HEK293 (cell line): ENCODE measurements at regions not wholly inside any gene's neighbourhood (a gene's known extent, or its start where the extent isn't known, plus 50 kb on each side); places are given as distances from the start of the nearest gene placed in this dataset.

Experiments
- CTCF ChIA-PET: fragments of 350-600 bp; formaldehyde crosslinking; extraction: SDS; loops from one replicate; lab custom pipeline; 2021; ENCODE audit warnings: antibody characterized with exemption; lab: Yijun Ruan, JAX
- POLR2A ChIA-PET: fragments of 300-600 bp; formaldehyde crosslinking; extraction: SDS; loops from one replicate; lab custom pipeline; 2020; ENCODE audit warnings: antibody characterized with exemption, inconsistent platforms; lab: Yijun Ruan, JAX
- H3K27ac ChIP-seq: fragments of 200-500 bp; sonication (Bioruptor generic); 2 replicates; pipeline ENCODE4 v1.5.1; 2014; ENCODE audit warnings: low read depth, low read length, control low read depth, inconsistent platforms; ENCODE audit errors: extremely low read depth
- H3K36me3 ChIP-seq, 2 experiments: fragments of 200-500 bp in 1 of 2; sonication (Bioruptor generic) in 1 of 2; 1 replicate in 1 of 2; 2 replicates in 1 of 2; pipeline ENCODE4 v1.5.1; 2014 to 2017; ENCODE audit warnings: inconsistent platforms in 2 of 2, low read length in 2 of 2; ENCODE audit not compliant: control insufficient read depth in 2 of 2, insufficient read depth in 1 of 2
- H3K4me1 ChIP-seq: fragments of 200-500 bp; sonication (Bioruptor generic); 2 replicates; pipeline ENCODE4 v1.5.1; 2014; ENCODE audit warnings: mild to moderate bottlenecking, low read length, inconsistent platforms; ENCODE audit not compliant: control insufficient read depth, insufficient read depth
- H3K4me3 ChIP-seq: 2 replicates; pipeline ENCODE4 v1.5.1; 2011; ENCODE audit warnings: low read depth, mild to moderate bottlenecking, control low read depth, low read length, moderate library complexity
- H3K9me3 ChIP-seq: fragments of 200-500 bp; sonication (Bioruptor generic); 2 replicates; pipeline ENCODE4 v1.5.1; 2014; ENCODE audit warnings: low read depth, low read length, inconsistent platforms; ENCODE audit not compliant: control insufficient read depth, insufficient read depth
- BCL11B ChIP-seq: fragments of 450-650 bp; formaldehyde crosslinking; IDR thresholded peaks from 2 replicates; pipeline ENCODE4 v1.5.1; 2016; ENCODE audit warnings: low read depth, missing biosample characterization, missing genetic modification characterization
- KLF10 ChIP-seq: fragments of 450-650 bp; IDR thresholded peaks from 2 replicates; pipeline ENCODE4 v1.5.1; 2018; ENCODE audit warnings: missing biosample characterization, mild to moderate bottlenecking, missing genetic modification characterization
- SETDB1 ChIP-seq: IDR thresholded peaks from one replicate; pipeline ENCODE4 v1.6.1; 2017; ENCODE audit warnings: mild to moderate bottlenecking, low read length, moderate library complexity, mixed read lengths; ENCODE audit not compliant: insufficient read length
- ZBTB17 ChIP-seq: fragments of 450-650 bp; formaldehyde crosslinking; IDR thresholded peaks from 2 replicates; pipeline ENCODE4 v1.5.1; 2016; ENCODE audit warnings: missing biosample characterization, missing genetic modification characterization
- ZNF202 ChIP-seq: fragments of 450-650 bp; formaldehyde crosslinking; IDR thresholded peaks from 2 replicates; pipeline ENCODE4 v1.5.1; 2016; ENCODE audit warnings: missing biosample characterization, missing genetic modification characterization, borderline replicate concordance
- ZNF23 ChIP-seq: fragments of 450-650 bp; formaldehyde crosslinking; IDR thresholded peaks from 2 replicates; pipeline ENCODE4 v1.5.1; 2016; ENCODE audit warnings: missing biosample characterization, missing genetic modification characterization, borderline replicate concordance
- ZNF433 ChIP-seq: fragments of 450-650 bp; formaldehyde crosslinking; IDR thresholded peaks from 2 replicates; pipeline ENCODE4 v1.5.1; 2016; ENCODE audit warnings: missing biosample characterization, missing genetic modification characterization, low read depth
- ZNF501 ChIP-seq: fragments of 450-650 bp; formaldehyde crosslinking; IDR thresholded peaks from 2 replicates; pipeline ENCODE4 v1.5.1; 2016; ENCODE audit warnings: missing biosample characterization, missing genetic modification characterization
- ZNF544 ChIP-seq: fragments of 450-650 bp; formaldehyde crosslinking; IDR thresholded peaks from 2 replicates; pipeline ENCODE4 v1.5.0; 2017; ENCODE audit warnings: missing biosample characterization, missing genetic modification characterization
- ZNF596 ChIP-seq: fragments of 450-650 bp; IDR thresholded peaks from 2 replicates; pipeline ENCODE4 v1.5.0; 2018; ENCODE audit warnings: missing biosample characterization, mild to moderate bottlenecking, missing genetic modification characterization, moderate library complexity
- ZNF76 ChIP-seq: fragments of 450-650 bp; formaldehyde crosslinking; IDR thresholded peaks from 2 replicates; pipeline ENCODE4; 2016; ENCODE audit warnings: low read depth, missing biosample characterization, missing genetic modification characterization, borderline replicate concordance
- ZSCAN30 ChIP-seq: fragments of 450-650 bp; IDR thresholded peaks from 2 replicates; pipeline ENCODE4 v1.5.1; 2018; ENCODE audit warnings: missing biosample characterization, mild to moderate bottlenecking, missing genetic modification characterization, moderate library complexity
- TF ChIP-seq, protein P1 (sequence below): fragments of 450-650 bp; formaldehyde crosslinking; IDR thresholded peaks from 2 replicates; pipeline ENCODE4 v1.5.1; 2016; ENCODE audit warnings: missing biosample characterization, missing genetic modification characterization
- TF ChIP-seq, protein P2 (sequence below): fragments of 450-650 bp; formaldehyde crosslinking; IDR thresholded peaks from 2 replicates; pipeline ENCODE4 v1.5.1; 2016; ENCODE audit warnings: missing biosample characterization, missing genetic modification characterization
- TF ChIP-seq, protein P3 (sequence below): fragments of 450-650 bp; formaldehyde crosslinking; conservative IDR thresholded peaks from 2 replicates; pipeline ENCODE4 v1.5.1; 2016; ENCODE audit warnings: low read depth, missing biosample characterization, missing genetic modification characterization
- TF ChIP-seq, protein P4 (sequence below): fragments of 450-650 bp; formaldehyde crosslinking; IDR thresholded peaks from 2 replicates; pipeline ENCODE4 v1.5.1; 2016; ENCODE audit warnings: missing biosample characterization, missing genetic modification characterization
- TF ChIP-seq, protein P5 (sequence below): fragments of 450-650 bp; formaldehyde crosslinking; IDR thresholded peaks from 2 replicates; pipeline ENCODE4 v1.5.1; 2016; ENCODE audit warnings: missing biosample characterization, missing genetic modification characterization
- TF ChIP-seq, protein P6 (sequence below): fragments of 450-650 bp; formaldehyde crosslinking; IDR thresholded peaks from 2 replicates; pipeline ENCODE4 v1.5.1; 2017; ENCODE audit warnings: missing biosample characterization, missing genetic modification characterization

DNA sequence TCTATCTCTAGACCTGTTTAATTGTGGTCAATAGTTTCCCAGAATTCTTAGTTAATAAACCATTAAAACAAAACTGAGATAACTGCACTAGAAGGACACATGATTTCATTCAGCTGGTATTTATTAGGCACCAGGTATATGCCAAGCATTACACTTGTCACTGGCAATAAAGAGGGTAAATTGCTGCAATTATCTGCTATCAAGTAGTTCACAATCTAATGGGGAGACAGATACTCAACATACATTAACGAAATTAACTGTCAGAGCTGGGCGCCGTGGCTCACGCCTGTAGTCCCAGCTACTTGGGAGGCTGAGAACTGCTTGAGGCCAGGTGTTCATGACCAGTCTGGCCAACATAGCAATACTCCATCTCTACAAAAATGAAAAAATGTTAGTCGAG lies 71.7 kb upstream of the WIPF1 start:
- Histone ChIP-seq H3K27ac (no peak overlapping the region), H3K4me1 (0 out of 2 replicates have a peak, but pooled peaks cover 3% of the 10 kb centered on the region), H3K9me3 (no peaks in the 10 kb centered on the region), H3K36me3 (peaks cover 0 to 7% of the 10 kb centered on the region in 2 experiments; a peak in 1 of 3 replicates), H3K4me3 (no peak overlapping the region)
- TF ChIP-seq ZNF433 (tag by site-specific recombination) (no peak), ZNF23 (tag by site-specific recombination) (no peak), ZNF76 (tag by site-specific recombination) (no peak), KLF10 (no peak), ZSCAN30 (no peak), ZNF544 (tag by site-specific recombination) (no peak), SETDB1 (no peak), ZBTB17 (tag by site-specific recombination) (no peak), ZNF596 (tag by site-specific recombination) (no peak), BCL11B (tag by site-specific recombination) (no peak), ZNF202 (tag by site-specific recombination) (no peak), ZNF501 (tag by site-specific recombination) (no peak)
- TF ChIP-seq, protein P1, sequence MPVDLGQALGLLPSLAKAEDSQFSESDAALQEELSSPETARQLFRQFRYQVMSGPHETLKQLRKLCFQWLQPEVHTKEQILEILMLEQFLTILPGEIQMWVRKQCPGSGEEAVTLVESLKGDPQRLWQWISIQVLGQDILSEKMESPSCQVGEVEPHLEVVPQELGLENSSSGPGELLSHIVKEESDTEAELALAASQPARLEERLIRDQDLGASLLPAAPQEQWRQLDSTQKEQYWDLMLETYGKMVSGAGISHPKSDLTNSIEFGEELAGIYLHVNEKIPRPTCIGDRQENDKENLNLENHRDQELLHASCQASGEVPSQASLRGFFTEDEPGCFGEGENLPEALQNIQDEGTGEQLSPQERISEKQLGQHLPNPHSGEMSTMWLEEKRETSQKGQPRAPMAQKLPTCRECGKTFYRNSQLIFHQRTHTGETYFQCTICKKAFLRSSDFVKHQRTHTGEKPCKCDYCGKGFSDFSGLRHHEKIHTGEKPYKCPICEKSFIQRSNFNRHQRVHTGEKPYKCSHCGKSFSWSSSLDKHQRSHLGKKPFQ: no peak
- TF ChIP-seq, protein P2, sequence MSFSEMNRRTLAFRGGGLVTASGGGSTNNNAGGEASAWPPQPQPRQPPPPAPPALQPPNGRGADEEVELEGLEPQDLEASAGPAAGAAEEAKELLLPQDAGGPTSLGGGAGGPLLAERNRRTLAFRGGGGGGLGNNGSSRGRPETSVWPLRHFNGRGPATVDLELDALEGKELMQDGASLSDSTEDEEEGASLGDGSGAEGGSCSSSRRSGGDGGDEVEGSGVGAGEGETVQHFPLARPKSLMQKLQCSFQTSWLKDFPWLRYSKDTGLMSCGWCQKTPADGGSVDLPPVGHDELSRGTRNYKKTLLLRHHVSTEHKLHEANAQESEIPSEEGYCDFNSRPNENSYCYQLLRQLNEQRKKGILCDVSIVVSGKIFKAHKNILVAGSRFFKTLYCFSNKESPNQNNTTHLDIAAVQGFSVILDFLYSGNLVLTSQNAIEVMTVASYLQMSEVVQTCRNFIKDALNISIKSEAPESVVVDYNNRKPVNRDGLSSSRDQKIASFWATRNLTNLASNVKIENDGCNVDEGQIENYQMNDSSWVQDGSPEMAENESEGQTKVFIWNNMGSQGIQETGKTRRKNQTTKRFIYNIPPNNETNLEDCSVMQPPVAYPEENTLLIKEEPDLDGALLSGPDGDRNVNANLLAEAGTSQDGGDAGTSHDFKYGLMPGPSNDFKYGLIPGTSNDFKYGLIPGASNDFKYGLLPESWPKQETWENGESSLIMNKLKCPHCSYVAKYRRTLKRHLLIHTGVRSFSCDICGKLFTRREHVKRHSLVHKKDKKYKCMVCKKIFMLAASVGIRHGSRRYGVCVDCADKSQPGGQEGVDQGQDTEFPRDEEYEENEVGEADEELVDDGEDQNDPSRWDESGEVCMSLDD (tag by site-specific recombination): no peak
- TF ChIP-seq, protein P3, sequence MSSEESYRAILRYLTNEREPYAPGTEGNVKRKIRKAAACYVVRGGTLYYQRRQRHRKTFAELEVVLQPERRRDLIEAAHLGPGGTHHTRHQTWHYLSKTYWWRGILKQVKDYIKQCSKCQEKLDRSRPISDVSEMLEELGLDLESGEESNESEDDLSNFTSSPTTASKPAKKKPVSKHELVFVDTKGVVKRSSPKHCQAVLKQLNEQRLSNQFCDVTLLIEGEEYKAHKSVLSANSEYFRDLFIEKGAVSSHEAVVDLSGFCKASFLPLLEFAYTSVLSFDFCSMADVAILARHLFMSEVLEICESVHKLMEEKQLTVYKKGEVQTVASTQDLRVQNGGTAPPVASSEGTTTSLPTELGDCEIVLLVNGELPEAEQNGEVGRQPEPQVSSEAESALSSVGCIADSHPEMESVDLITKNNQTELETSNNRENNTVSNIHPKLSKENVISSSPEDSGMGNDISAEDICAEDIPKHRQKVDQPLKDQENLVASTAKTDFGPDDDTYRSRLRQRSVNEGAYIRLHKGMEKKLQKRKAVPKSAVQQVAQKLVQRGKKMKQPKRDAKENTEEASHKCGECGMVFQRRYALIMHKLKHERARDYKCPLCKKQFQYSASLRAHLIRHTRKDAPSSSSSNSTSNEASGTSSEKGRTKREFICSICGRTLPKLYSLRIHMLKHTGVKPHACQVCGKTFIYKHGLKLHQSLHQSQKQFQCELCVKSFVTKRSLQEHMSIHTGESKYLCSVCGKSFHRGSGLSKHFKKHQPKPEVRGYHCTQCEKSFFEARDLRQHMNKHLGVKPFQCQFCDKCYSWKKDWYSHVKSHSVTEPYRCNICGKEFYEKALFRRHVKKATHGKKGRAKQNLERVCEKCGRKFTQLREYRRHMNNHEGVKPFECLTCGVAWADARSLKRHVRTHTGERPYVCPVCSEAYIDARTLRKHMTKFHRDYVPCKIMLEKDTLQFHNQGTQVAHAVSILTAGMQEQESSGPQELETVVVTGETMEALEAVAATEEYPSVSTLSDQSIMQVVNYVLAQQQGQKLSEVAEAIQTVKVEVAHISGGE (tag by site-specific recombination): no peak
- TF ChIP-seq, protein P4, sequence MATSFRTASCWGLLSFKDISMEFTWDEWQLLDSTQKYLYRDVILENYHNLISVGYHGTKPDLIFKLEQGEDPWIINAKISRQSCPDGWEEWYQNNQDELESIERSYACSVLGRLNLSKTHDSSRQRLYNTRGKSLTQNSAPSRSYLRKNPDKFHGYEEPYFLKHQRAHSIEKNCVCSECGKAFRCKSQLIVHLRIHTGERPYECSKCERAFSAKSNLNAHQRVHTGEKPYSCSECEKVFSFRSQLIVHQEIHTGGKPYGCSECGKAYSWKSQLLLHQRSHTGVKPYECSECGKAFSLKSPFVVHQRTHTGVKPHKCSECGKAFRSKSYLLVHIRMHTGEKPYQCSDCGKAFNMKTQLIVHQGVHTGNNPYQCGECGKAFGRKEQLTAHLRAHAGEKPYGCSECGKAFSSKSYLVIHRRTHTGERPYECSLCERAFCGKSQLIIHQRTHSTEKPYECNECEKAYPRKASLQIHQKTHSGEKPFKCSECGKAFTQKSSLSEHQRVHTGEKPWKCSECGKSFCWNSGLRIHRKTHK (tag by site-specific recombination): no peak
- TF ChIP-seq, protein P5, sequence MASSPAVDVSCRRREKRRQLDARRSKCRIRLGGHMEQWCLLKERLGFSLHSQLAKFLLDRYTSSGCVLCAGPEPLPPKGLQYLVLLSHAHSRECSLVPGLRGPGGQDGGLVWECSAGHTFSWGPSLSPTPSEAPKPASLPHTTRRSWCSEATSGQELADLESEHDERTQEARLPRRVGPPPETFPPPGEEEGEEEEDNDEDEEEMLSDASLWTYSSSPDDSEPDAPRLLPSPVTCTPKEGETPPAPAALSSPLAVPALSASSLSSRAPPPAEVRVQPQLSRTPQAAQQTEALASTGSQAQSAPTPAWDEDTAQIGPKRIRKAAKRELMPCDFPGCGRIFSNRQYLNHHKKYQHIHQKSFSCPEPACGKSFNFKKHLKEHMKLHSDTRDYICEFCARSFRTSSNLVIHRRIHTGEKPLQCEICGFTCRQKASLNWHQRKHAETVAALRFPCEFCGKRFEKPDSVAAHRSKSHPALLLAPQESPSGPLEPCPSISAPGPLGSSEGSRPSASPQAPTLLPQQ (tag by site-specific recombination): no peak
- TF ChIP-seq, protein P6, sequence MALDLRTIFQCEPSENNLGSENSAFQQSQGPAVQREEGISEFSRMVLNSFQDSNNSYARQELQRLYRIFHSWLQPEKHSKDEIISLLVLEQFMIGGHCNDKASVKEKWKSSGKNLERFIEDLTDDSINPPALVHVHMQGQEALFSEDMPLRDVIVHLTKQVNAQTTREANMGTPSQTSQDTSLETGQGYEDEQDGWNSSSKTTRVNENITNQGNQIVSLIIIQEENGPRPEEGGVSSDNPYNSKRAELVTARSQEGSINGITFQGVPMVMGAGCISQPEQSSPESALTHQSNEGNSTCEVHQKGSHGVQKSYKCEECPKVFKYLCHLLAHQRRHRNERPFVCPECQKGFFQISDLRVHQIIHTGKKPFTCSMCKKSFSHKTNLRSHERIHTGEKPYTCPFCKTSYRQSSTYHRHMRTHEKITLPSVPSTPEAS (tag by site-specific recombination): no peak
- ChIA-PET POLR2A (no interaction called here), CTCF (no interaction called here)
